K562 (cell line): ENCODE measurements at regions not wholly inside any gene's neighbourhood (a gene's known extent, or its start where the extent isn't known, plus 50 kb on each side); places are given as distances from the start of the nearest gene placed in this dataset.

Experiments
- BHLHE40 ChIP-seq: IDR thresholded peaks from 2 replicates; pipeline ENCODE4 v1.6.1; 2011; ENCODE audit warnings: low read length, improper control_type of control experiment
- CEBPG ChIP-seq, 3 experiments: fragments of 200-800 bp in 1 of 3; sonication (Bioruptor generic) in 1 of 3; sonication (generic) in 1 of 3; formaldehyde crosslinking in 1 of 3; IDR thresholded peaks in 2 of 3; conservative IDR thresholded peaks in 1 of 3; 2 replicates each; pipeline versions ENCODE4 v1.6.1 to v1.8.0; 2016 to 2022; ENCODE audit warnings: missing compliant biosample characterization in 2 of 3, missing genetic modification characterization in 2 of 3, mild to moderate bottlenecking in 1 of 3, missing genetic modification reagents in 1 of 3
- CREBBP ChIP-seq: IDR thresholded peaks from one replicate; pipeline ENCODE4 v1.6.1; 2012; ENCODE audit warnings: low read depth, mild to moderate bottlenecking, control low read depth, inconsistent platforms, low read length
- GTF3C2 ChIP-seq: IDR thresholded peaks from 3 replicates; pipeline ENCODE4 v1.6.1; 2011; ENCODE audit warnings: borderline replicate concordance, mild to moderate bottlenecking, moderate library complexity; ENCODE audit not compliant: insufficient read length; ENCODE audit errors: extremely low read depth
- IRF2 ChIP-seq: sonication (generic); formaldehyde crosslinking; IDR thresholded peaks from 2 replicates; pipeline ENCODE4 v1.8.1; 2022; ENCODE audit warnings: mild to moderate bottlenecking, missing genetic modification reagents
- RNF219 ChIP-seq: fragments of 250-450 bp; sonication (Bioruptor Pico); IDR thresholded peaks from 2 replicates; pipeline ENCODE4 v1.5.0; 2022; ENCODE audit warnings: mild to moderate bottlenecking
- ZNF668 ChIP-seq: fragments of 250-450 bp; sonication (Bioruptor Pico); IDR thresholded peaks from 2 replicates; pipeline ENCODE4 v1.8.0; 2022; ENCODE audit warnings: mild to moderate bottlenecking, inconsistent platforms
- TF ChIP-seq, protein P1 (sequence below): fragments of 450-650 bp; conservative IDR thresholded peaks from 2 replicates; pipeline ENCODE4 v1.6.1; 2016; ENCODE audit warnings: missing genetic modification characterization, low read depth, mild to moderate bottlenecking, control low read depth, missing compliant biosample characterization
- TF ChIP-seq, protein P2 (sequence below): IDR thresholded peaks from 2 replicates; pipeline ENCODE4 v1.6.1; 2011; ENCODE audit not compliant: insufficient read length; ENCODE audit errors: extremely low read depth

GRCh38 chr6:79833264-79833963, 113.9 kb downstream of the ELOVL4 start (continued):
- TF ChIP-seq CREBBP = no peak
- TF ChIP-seq RNF219 = no peak
- TF ChIP-seq, protein P1, sequence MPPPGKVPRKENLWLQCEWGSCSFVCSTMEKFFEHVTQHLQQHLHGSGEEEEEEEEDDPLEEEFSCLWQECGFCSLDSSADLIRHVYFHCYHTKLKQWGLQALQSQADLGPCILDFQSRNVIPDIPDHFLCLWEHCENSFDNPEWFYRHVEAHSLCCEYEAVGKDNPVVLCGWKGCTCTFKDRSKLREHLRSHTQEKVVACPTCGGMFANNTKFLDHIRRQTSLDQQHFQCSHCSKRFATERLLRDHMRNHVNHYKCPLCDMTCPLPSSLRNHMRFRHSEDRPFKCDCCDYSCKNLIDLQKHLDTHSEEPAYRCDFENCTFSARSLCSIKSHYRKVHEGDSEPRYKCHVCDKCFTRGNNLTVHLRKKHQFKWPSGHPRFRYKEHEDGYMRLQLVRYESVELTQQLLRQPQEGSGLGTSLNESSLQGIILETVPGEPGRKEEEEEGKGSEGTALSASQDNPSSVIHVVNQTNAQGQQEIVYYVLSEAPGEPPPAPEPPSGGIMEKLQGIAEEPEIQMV = no peak
- no peak for TF ChIP-seq ZNF668 (CRISPR knock-in tag)
- TF ChIP-seq CEBPG (CRISPR knock-in tag; IDR thresholded peaks at IDR 0.05) = no peak
- no peak for TF ChIP-seq CEBPG (tag; conservative IDR thresholded peaks at IDR 0.05 in 1 of 2, IDR thresholded peaks at IDR 0.05 in 1 of 2)
- TF ChIP-seq GTF3C2 = no peak
- no peak for TF ChIP-seq IRF2 (CRISPR knock-in tag)
- TF ChIP-seq, protein P2, sequence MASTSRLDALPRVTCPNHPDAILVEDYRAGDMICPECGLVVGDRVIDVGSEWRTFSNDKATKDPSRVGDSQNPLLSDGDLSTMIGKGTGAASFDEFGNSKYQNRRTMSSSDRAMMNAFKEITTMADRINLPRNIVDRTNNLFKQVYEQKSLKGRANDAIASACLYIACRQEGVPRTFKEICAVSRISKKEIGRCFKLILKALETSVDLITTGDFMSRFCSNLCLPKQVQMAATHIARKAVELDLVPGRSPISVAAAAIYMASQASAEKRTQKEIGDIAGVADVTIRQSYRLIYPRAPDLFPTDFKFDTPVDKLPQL = no peak
- no peak for TF ChIP-seq BHLHE40
